ENCODE measurements at regions not wholly inside any gene's neighbourhood (a gene's known extent, or its start where the extent isn't known, plus 50 kb on each side); places are given as distances from the start of the nearest gene placed in this dataset.
A peak's percentile ranks its signal among the peaks of the same experiment; 100 is the strongest.

DNA sequence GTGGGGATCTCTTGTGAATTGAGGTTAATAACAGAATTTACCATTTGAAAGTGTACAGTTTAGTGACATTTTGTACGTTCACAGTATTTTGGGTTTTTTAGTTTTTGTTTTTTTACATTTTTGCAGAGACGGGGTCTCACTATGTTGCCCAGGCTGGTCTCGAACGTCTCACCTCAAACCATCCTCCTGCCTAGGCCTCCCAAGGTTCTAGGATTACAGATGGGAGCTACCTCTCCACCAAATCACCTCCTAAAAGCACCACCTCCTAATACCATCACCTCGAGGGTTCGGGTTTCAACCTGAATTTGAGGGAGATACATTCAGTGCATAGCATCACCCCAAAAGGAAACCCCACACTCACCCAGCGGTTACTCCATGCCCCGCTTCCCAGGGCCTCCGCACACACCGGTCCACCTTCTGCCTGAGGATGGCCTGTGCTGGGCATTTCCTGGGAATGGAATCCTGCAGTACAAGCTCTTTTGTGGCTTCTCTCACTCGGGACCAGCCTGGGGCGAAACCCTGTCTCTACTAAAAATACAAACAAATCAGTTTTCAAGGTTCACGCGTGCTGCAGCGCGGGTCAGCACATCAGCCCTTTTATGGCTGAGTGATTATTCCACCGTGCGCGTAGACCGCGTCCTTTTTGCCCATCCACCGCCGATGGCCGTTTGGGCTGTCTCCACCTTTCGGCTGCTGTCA is 182.7 kb upstream of the CIBAR2 start:
- Mint-ChIP-seq H3K27me3 (ENCODE audit: low read depth) (peaks cover 2% of the 10 kb centered on the region), H3K27ac (no peak overlapping the region), H3K36me3 (ENCODE audit: low read depth) (no peaks in the 10 kb centered on the region), H3K9me3 (ENCODE audit: insufficient read depth) (no peaks in the 10 kb centered on the region), H3K4me1 (ENCODE audit: low read depth) (peaks cover 2% of the 10 kb centered on the region), H3K4me3 (no peak overlapping the region)
- ChIA-PET POLR2A (no interaction called here), CTCF (no interaction called here)
- DNase-seq (no peak), ATAC-seq (no peak)

GRCh38 chr16:85296859-85297660 is 184.8 kb upstream of the CIBAR2 start:
- no peaks in the 10 kb centered on the region for H3K36me3 Mint-ChIP-seq (ENCODE audit: low read depth)
- H3K27me3 Mint-ChIP-seq (ENCODE audit: low read depth), result peaks cover 2% of the 10 kb centered on the region
- peaks cover 2% of the 10 kb centered on the region for H3K4me1 Mint-ChIP-seq (ENCODE audit: low read depth)
- H3K4me3 Mint-ChIP-seq, result no peak overlapping the region
- H3K27ac Mint-ChIP-seq, result no peak overlapping the region
- peak; percentile 89 for ATAC-seq
- H3K9me3 Mint-ChIP-seq (ENCODE audit: insufficient read depth), result no peaks in the 10 kb centered on the region
- ChIA-PET POLR2A (interaction anchor here (0.6 to 1.1 kb wide), 2 partner anchors 17 to 664 kb away, joined by 3 to 4 read pairs; no protein-coding TSS in a partner anchor), CTCF (interaction anchor here (0.7 to 2.1 kb wide), 20 partner anchors 8 to 441 kb away, joined by 3 to 31 read pairs (median 4); no protein-coding TSS in a partner anchor)
- DNase-seq, result peak; percentile 72

DNA sequence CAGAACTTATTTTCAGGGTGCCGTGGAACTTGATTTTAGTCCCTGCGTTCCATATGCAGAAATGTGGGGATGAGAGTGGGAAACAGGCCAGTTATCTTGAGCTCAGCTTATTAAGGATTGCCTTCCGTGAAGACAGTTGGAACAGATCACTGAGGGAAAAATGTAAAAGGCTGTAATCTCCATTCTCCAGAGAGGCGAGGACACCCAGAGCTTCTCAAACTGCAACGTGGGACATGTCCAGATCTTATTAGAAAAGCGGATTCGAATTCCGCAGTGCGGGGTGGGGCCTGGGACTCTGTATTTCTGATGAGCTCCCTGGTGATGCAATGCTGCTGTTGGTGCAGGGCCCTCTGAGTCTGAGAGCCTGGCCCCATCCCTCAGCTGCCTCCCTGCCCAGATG is 185.6 kb upstream of the CIBAR2 start:
- ATAC-seq (no peak), DNase-seq (no peak)
- ChIA-PET POLR2A (interaction anchor here (1.1 kb wide), 1 partner anchor 18 kb away, joined by 4 read pairs; no protein-coding TSS in a partner anchor), CTCF (interaction anchor here (0.9 to 2.1 kb wide), 13 partner anchors 10 to 440 kb away, joined by 3 to 31 read pairs (median 4); no protein-coding TSS in a partner anchor)
- Mint-ChIP-seq H3K27ac (no peak overlapping the region), H3K4me1 (ENCODE audit: low read depth) (peaks cover 2% of the 10 kb centered on the region), H3K27me3 (ENCODE audit: low read depth) (peaks cover 2% of the 10 kb centered on the region), H3K9me3 (ENCODE audit: insufficient read depth) (no peaks in the 10 kb centered on the region), H3K4me3 (no peak overlapping the region), H3K36me3 (ENCODE audit: low read depth) (no peaks in the 10 kb centered on the region)

- ChIA-PET POLR2A (no interaction called here), CTCF (interaction anchor here (0.9 kb wide), 1 partner anchor 186 kb away, joined by 4 read pairs; no protein-coding TSS in a partner anchor)
- H3K4me1 Mint-ChIP-seq (ENCODE audit: low read depth), result peaks cover 25% of the 10 kb centered on the region
- H3K27me3 Mint-ChIP-seq (ENCODE audit: low read depth), result peaks cover 2% of the 10 kb centered on the region
- ATAC-seq (no peak), DNase-seq (no peak)
- no peak overlapping the region for H3K27ac Mint-ChIP-seq
- no peak overlapping the region for H3K4me3 Mint-ChIP-seq
- H3K9me3 Mint-ChIP-seq (ENCODE audit: insufficient read depth), result no peaks in the 10 kb centered on the region
- no peaks in the 10 kb centered on the region for H3K36me3 Mint-ChIP-seq (ENCODE audit: low read depth)
Measured at GRCh38 chr16:85300406-85300968, 188.2 kb upstream of the CIBAR2 start.

- Mint-ChIP-seq H3K27me3 (ENCODE audit: low read depth) (peaks cover 2% of the 10 kb centered on the region), H3K4me3 (no peak overlapping the region), H3K4me1 (ENCODE audit: low read depth) (peaks cover 32% of the 10 kb centered on the region), H3K9me3 (ENCODE audit: insufficient read depth) (no peaks in the 10 kb centered on the region), H3K36me3 (ENCODE audit: low read depth) (no peaks in the 10 kb centered on the region), H3K27ac (no peak overlapping the region)
- ATAC-seq, result no peak
- ChIA-PET POLR2A (no interaction called here), CTCF (interaction anchor here (1.6 kb wide), 2 partner anchors 29 to 314 kb away, joined by 4 to 8 read pairs; no protein-coding TSS in a partner anchor)
- no peak for DNase-seq
Measured at GRCh38 chr16:85301231-85301630, 189.0 kb upstream of the CIBAR2 start.

GRCh38 chr16:85302018-85302847 is 190.0 kb upstream of the CIBAR2 start:
- no peak for ATAC-seq
- CTCF ChIA-PET, result interaction anchor here (0.7 to 1.6 kb wide), 3 partner anchors 28 to 313 kb away, joined by 3 to 8 read pairs (median 4); no protein-coding TSS in a partner anchor
- no peaks in the 10 kb centered on the region for H3K27me3 Mint-ChIP-seq (ENCODE audit: low read depth)

GRCh38 chr16:85302848-85303353 is 190.6 kb upstream of the CIBAR2 start:
- no peaks in the 10 kb centered on the region for H3K9me3 Mint-ChIP-seq (ENCODE audit: insufficient read depth)
- no peak overlapping the region for H3K4me3 Mint-ChIP-seq
- peaks cover 47% of the 10 kb centered on the region for H3K4me1 Mint-ChIP-seq (ENCODE audit: low read depth)
- no peak for ATAC-seq
- H3K27ac Mint-ChIP-seq, result no peak overlapping the region
- no peaks in the 10 kb centered on the region for H3K27me3 Mint-ChIP-seq (ENCODE audit: low read depth)
- ChIA-PET CTCF (interaction anchor here (1.0 to 1.6 kb wide), 3 partner anchors 28 to 313 kb away, joined by 3 to 8 read pairs (median 4); no protein-coding TSS in a partner anchor), POLR2A (interaction anchor here (1.0 kb wide), 1 partner anchor 52 kb away, joined by 3 read pairs; no protein-coding TSS in a partner anchor)
- DNase-seq, result no peak
- H3K36me3 Mint-ChIP-seq (ENCODE audit: low read depth), result no peaks in the 10 kb centered on the region

More at GRCh38 chr16:85302018-85302847, 190.0 kb upstream of the CIBAR2 start:
- Mint-ChIP-seq H3K9me3 (ENCODE audit: insufficient read depth) (no peaks in the 10 kb centered on the region), H3K4me3 (no peak overlapping the region), H3K4me1 (ENCODE audit: low read depth) (peaks cover 40% of the 10 kb centered on the region), H3K27ac (no peak overlapping the region), H3K36me3 (ENCODE audit: low read depth) (no peaks in the 10 kb centered on the region)
- POLR2A ChIA-PET, result no interaction called here
- no peak for DNase-seq

DNA sequence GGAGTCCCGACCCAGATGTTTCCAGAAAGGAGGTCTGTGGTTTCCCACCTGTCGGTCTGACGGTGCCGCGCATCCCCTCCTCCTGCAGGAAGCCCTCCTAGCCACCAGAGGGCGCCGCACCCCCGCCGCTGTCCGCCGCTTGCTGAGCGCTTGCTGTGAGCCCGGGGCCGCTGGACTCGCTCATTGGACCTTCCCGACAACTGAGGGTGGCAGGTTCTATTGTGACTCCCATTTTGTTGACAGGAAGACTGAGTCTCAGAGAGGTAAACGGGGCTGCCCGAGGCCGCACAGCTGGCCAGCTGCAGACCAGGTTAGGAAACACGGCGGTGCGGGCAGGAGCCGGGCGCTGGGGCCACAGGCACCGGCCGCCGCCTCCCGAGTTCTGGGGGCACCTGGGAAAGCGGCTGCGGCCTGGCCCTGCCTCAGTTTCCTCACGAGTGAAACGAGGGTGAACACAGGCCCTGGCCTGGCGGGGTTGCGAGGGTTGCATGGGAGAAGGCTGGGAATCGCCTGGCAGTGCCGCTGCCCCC is 191.1 kb upstream of the CIBAR2 start:
- peak; percentile 63 for ATAC-seq
- peak overlapping the region; percentile 66 for H3K27ac Mint-ChIP-seq

GRCh38 chr16:85304337-85304736 is 192.1 kb upstream of the CIBAR2 start:
- ATAC-seq (no peak), DNase-seq (no peak)
- H3K36me3 Mint-ChIP-seq (ENCODE audit: low read depth), result no peaks in the 10 kb centered on the region
- peaks cover 59% of the 10 kb centered on the region for H3K4me1 Mint-ChIP-seq (ENCODE audit: low read depth)
- POLR2A ChIA-PET, result no interaction called here
- peak overlapping the region; percentile 83 for H3K27ac Mint-ChIP-seq
- no peaks in the 10 kb centered on the region for H3K27me3 Mint-ChIP-seq (ENCODE audit: low read depth)
- H3K9me3 Mint-ChIP-seq (ENCODE audit: insufficient read depth), result no peaks in the 10 kb centered on the region
- H3K4me3 Mint-ChIP-seq, result peak overlapping the region; percentile 71
- CTCF ChIA-PET, result interaction anchor here (0.8 to 4.1 kb wide), 13 partner anchors 8 to 312 kb away, joined by 3 to 19 read pairs (median 4); no protein-coding TSS in a partner anchor

More for the DNA sequence above, 191.1 kb upstream of the CIBAR2 start:
- peaks cover 52% of the 10 kb centered on the region for H3K4me1 Mint-ChIP-seq (ENCODE audit: low read depth)
- ChIA-PET POLR2A (interaction anchor here (1.0 kb wide), 1 partner anchor 52 kb away, joined by 3 read pairs; no protein-coding TSS in a partner anchor), CTCF (interaction anchor here (1.0 to 4.1 kb wide), 5 partner anchors 28 to 313 kb away, joined by 3 to 19 read pairs (median 10); no protein-coding TSS in a partner anchor)
- no peaks in the 10 kb centered on the region for H3K27me3 Mint-ChIP-seq (ENCODE audit: low read depth)
- peak; percentile 87 for DNase-seq
- no peaks in the 10 kb centered on the region for H3K36me3 Mint-ChIP-seq (ENCODE audit: low read depth)
- peak overlapping the region; percentile 71 for H3K4me3 Mint-ChIP-seq
- H3K9me3 Mint-ChIP-seq (ENCODE audit: insufficient read depth), result no peaks in the 10 kb centered on the region

DNA sequence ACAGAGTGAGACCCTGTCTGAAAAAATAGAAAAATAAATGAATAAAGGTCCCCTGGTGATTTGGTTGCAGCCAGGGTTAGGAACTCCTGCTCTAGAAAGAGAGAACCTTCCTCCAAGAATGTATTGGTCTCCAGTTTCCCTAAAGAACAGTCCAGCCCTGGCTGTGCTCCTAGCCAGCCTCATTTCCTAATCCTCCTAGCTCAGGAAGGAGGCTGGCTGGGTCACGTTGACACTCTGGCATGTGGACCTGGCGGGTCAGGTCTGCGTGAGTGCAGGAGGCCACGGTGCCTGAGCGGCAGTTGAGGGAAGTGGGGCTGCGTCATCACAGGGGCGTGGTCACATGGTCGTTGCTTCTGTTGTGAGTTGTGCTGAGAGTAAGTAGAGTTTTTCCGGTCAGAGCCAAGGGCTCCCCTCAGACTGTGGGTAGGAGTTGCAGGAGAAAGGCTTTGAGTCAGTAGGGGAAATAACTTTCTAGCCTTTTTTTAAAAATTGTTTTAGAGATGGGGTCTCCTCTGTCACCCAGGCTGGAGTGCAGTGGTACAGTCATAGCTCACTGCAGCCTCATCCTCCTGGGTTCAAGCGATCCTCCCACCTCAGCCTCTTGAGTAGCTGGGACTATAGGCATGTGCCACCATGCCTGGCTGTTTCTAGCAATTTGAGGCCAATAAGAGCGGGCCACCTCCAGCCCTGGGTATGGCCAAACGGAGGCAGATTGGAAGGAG is 194.0 kb upstream of the CIBAR2 start:
- no peaks in the 10 kb centered on the region for H3K9me3 Mint-ChIP-seq (ENCODE audit: insufficient read depth)
- H3K27me3 Mint-ChIP-seq (ENCODE audit: low read depth), result no peaks in the 10 kb centered on the region
- ATAC-seq, result peak; percentile 87
- H3K27ac Mint-ChIP-seq, result peak overlapping the region; percentile 97
- H3K36me3 Mint-ChIP-seq (ENCODE audit: low read depth), result no peaks in the 10 kb centered on the region
- H3K4me1 Mint-ChIP-seq (ENCODE audit: low read depth), result peaks cover 76% of the 10 kb centered on the region
- POLR2A ChIA-PET, result interaction anchor here (1.6 kb wide), 1 partner anchor 247 kb away, joined by 4 read pairs; no protein-coding TSS in a partner anchor
- peak overlapping the region; percentile 50 for H3K4me3 Mint-ChIP-seq
- DNase-seq, result peak; percentile 95
- CTCF ChIA-PET, result interaction anchor here (0.8 to 4.8 kb wide), 13 partner anchors 9 to 310 kb away, joined by 3 to 31 read pairs (median 3); no protein-coding TSS in a partner anchor
